ENCODE measurements at regions not wholly inside any gene's neighbourhood (a gene's known extent, or its start where the extent isn't known, plus 50 kb on each side); places are given as distances from the start of the nearest gene placed in this dataset.

- no peak for TF ChIP-seq CTCF (IDR thresholded peaks at IDR 0.05)
- no peak for TF ChIP-seq POLR2A (IDR thresholded peaks at IDR 0.05)
These were observed 110.7 kb upstream of the FST start for GRCh38 chr5:53369681-53370080.

All from heart left ventricle (tissue), 13 donors.